ENCODE measurements at regions not wholly inside any gene's neighbourhood (a gene's known extent, or its start where the extent isn't known, plus 50 kb on each side); places are given as distances from the start of the nearest gene placed in this dataset.
A peak's percentile ranks its signal among the peaks of the same experiment; 100 is the strongest.
"Not testable (repeated sequence)": the region's sequence is repeated elsewhere in the genome, so short reads cannot be mapped to it uniquely, and the experiment has no call there.

DNA sequence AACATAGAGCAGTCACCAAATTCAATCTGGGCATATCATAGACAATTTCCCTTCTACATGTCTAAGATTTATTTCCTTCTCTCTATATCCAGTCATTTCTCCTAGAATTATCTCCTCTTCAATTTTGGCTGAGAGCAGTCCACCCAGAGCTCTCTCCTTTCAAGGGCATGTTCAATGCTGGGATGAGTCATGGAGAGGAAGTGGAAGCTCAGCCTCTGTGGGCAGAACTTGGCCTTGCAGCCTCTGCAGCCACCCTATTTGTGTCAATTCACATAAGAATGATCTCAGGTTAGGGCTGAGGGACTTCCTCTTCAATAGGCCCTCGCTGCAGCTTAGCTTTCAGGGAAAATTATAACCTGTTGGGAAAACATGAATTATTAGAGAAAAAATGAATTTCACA lies 560.8 kb downstream of the POM121L12 start:
- no peak for DNase-seq (ENCODE audit: low spot score)

DNA sequence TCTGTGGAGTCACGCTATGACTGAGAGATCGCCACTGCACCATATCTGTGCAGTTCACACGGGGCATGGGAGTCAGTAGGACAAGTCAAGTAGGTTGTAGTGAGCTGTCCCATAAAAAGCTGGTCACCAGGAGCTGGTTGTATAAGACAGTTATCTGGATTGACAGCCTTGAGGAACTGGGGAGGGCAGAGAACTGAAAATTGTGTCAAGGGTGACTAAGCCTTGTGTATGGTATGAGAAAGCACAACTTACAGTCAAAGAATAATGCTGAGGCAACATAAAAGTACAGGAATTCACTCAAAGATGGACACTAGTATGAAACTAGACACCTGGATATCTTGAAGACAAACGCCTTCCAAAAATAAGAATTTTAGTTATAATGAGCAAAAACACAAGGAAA lies 564.9 kb downstream of the POM121L12 start:
- no peak for DNase-seq (ENCODE audit: low spot score)

DNA sequence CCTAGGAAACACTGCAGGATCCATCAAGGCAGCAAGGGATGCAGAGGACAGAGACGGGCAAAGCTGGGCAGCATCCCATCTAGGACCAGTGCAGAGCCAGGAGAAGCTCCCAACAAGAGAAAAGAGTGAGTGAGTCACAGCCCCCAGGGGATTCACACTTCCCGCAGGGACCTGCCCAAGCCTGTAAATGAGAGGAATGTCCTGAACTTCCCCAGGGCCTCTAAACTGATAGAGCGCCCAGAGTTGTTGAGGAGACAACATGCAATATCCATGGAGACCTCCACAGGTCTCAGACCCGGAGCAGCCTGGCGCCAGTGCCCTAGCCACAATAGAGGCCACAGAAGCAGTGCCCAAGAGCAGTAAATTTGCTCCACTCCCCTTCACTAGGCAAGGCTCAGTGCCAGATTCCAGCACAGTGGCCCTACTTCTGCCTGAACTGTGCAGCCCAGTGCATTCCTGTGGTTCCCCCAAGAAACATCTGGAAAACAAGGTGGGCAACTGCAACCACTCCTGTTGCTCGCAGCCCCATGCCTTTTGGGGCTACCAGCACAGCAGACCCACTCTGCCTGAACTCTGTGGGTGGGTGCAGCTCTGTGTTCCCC lies 567.5 kb downstream of the POM121L12 start:
- no peak for DNase-seq (ENCODE audit: low spot score)

DNA sequence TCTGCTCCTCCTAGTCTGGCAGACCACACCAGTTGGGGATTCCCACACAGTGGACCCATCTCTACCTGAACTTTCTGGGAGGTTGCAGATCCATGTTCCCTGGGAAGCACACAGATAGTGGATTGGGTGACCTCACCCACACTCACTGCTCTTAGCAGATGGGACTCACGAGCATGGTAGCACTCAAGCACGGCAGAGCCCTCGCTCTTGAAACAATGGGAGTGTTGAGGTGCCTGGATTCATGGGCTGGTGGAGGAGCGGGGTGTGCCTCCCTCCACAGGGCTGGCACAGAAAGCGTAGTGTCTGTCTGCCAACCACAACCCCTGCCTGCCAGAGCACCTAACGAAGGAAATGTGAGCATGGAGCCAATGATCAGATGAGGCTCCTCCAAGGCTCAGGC lies 568.0 kb downstream of the POM121L12 start:
- no peak for DNase-seq (ENCODE audit: low spot score)

DNA sequence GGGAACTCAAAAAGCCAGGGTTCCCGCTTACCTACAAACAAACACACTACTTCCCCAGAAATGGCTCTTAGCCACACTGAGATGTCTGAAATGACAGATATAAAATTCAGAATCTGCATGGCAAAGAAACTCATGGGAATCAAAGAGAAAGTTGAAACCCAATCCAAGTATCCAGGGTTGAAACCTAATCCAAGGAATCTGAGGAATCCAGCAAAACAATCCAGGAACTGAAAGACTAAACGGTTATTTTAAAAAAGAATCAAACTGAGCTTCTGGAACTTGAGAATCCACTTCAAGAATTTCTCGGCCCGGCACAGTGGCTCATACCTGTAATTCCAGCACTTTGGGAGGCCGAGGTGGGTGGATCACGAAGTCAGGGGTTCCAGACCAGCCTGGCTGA lies 568.8 kb downstream of the POM121L12 start:
- no peak for DNase-seq (ENCODE audit: low spot score)

DNA sequence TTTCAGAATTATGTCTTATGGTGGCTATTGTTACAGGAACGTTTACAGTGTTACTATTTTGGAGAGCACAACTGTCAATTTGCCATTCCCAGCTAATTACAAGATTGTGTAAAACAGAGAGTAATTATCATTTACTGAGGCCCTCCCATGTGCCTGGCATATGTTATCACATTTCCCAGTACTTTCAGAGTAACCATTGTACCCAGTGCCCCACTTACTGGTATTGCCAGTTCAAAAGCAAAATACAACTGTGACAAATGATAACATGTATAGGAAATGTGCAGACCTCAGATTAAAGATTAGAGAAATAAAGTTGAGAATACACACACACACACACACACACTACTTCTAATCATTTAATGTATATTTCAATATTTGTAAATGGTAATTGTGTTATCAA lies 572.5 kb downstream of the POM121L12 start:
- DNase-seq (ENCODE audit: low spot score) = no peak

DNA sequence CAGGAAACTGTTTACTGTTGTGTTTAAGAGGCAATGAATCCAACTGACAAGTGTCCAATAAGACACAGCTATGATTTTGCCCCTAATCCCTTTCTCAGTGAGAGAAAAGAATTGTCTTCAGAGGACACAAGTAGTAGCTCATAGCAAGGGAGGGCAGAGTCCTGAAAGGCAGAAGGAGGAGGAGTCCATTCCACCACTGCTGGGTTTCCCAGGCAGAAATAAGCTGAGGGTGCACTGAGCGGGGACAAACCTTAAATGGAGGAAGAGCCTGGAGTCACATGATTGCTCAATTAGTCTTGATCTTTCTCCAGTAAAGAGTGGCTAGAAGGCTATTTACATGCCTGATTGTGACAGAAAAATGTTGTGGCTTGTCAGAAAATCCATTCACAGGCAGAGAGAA lies 573.8 kb downstream of the POM121L12 start:
- no peak for DNase-seq (ENCODE audit: low spot score)

DNA sequence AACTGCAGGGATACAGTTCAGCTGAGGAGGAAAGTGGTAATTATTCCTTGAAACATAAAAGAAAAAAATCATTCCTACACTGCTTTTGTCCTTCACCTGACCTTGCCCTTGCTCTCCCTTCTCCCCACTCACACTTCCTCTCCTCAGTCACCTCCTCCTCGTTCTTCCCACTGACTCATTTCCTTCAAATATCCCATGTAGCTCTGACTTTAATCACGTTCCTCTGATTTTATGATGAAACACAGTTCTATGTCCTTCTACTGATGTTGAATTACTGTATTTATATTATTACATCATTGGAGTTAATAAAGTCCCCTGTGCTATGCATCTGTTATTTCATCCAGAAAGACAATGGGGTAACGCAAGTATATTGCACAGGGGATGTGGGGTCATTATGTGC lies 575.6 kb downstream of the POM121L12 start:
- no peak for DNase-seq (ENCODE audit: low spot score)

DNA sequence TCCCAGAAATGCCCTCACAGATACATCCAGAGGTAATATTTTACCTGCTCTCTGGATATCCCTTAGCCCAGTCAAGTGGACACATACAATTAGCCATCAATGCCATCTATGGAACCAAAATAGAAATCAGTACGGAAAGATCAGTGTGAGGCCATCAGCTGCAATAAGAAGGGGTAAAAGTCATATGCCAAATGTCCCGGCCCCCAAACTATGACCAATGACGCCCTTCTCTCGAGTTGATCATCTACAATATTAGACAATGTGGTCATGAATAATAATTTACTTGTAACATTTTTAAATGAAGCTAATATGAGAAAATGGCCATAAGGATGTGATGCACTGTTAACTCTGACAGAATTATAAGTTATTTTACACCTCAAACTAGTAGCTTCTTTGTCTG lies 588.9 kb downstream of the POM121L12 start:
- DNase-seq (ENCODE audit: low spot score) = no peak

DNA sequence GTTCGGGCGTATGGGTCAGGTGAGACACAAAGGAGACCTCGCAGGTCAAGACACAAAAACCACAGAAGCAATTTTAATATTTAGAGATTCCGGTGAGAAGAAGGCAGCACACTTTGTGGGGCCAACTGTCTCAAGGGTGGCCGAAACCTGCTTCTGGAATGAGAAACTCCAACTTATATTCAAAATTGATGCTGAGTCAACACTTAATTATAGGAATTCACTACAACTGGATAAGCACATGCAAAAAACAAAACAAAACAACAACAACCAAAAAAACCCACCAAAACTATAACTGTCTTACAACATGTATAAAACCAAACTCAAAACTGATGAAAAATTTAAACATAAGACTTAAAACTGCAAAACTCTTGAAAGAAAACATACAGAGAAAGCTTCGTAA lies 593.3 kb downstream of the POM121L12 start:
- no peak for DNase-seq (ENCODE audit: low spot score)

DNA sequence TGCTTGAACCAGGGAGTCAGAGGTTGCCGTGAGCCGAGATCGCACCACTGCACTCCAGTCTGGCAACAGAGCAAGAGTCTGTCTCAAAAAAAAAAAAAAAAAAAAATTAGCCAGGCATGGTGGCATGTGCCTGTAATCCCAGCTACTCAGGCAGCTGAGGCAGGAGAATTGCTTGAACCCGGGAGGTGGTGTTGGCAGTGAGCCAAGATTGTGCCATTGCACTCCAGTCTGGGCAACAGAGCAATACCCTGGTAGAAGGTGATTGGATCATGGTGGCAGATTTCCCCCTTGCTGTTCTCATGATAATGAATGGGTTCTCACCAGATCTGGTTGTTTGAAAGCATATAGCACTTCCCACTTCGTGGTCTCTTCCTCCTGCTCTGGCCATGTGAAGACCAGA lies 599.8 kb downstream of the POM121L12 start:
- not testable (repeated sequence) for DNase-seq (ENCODE audit: low spot score)

DNA sequence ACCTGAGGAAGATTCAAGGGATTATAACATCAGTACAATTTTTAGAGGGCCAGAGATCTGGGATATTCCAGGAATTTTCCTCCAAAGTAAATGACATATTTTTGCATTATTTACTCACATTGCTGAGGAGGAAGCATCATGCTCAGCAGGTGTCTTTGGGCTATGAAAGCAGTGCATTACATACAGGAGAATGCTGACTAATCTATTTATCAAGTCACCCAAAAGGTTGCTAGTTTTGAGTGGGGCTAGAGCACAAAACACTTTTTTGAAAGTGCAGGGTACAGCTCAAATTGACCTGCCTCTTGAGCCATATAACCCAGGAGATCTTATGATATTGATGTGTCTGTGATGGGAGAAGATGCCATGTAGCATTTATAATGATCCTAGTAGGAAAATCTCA lies 603.1 kb downstream of the POM121L12 start:
- DNase-seq (ENCODE audit: low spot score) = no peak

DNA sequence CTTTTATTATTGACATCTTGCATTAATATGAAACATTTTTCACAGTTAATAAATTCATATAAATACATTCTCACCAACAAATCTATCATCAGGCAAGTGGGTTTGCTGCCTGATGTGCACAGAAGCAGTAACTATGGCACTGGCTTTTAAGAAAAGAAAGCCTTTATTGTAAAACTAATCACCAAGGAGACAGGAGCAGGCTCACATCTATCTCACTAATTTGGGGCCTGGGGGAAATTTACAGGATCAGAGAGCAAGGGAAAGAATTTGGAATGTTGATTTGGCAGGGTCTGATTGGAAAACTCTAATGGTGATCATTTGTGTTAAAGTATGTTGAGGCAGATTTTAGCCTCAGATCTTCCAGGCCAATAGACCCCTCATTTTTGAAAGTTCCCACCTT lies 605.7 kb downstream of the POM121L12 start:
- no peak for DNase-seq (ENCODE audit: low spot score)

DNA sequence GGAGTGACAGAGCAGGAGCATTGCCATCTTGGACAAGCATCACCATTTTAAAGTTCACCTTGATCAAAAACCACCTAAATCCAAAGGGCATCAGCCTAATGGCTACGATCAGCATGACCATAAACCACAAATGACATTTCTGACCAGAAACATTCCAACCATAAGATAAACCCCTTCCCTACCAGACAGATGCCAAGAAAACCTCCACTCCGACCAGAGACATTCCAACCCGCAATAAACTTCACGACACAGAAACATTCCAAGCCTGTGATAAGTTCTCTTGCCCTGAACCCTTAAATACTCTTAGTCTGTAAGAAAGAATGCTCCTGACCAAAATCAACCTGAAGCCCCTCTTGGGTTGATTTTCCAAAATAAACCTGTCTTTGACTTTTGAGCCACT lies 606.9 kb downstream of the POM121L12 start:
- no peak for DNase-seq (ENCODE audit: low spot score)

DNA sequence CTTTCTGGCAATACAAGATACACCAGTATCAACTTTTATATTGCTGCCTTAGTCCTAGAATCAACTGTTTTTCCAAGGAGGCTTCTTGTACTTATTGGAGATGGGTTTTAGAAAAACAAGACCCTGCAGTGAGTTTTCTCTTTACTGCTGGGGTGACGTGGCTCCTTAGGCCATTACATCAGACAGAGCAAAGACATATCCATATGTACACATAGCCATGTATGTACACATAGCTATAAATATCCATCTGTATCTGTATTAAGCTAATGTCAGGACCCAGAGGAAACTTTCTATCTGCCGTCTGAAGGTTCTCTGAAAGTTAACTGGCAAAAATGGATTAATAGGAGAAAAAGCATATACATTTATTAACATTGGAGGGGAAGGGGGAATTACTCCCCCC lies 607.4 kb downstream of the POM121L12 start:
- no peak for DNase-seq (ENCODE audit: low spot score)

DNA sequence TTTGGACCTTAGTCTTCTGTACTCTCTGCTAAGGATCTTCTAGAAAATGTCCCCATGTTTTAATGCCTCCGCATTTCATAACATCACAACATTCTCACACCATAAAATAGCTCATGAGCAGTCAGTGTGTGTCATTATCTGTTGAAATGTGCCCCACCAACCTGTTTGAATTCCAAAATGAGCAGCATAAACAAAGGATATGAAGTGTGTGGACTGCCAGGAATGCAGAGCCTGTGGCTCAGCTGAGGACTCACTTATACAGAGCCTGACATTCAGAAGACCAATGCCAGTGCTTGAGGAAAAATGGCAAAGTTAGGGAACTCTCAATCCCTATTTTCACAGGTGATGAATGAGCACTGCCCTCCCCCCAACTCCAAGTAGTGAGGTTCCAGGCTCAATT lies 621.4 kb downstream of the POM121L12 start:
- no peak for DNase-seq (ENCODE audit: low spot score)

DNA sequence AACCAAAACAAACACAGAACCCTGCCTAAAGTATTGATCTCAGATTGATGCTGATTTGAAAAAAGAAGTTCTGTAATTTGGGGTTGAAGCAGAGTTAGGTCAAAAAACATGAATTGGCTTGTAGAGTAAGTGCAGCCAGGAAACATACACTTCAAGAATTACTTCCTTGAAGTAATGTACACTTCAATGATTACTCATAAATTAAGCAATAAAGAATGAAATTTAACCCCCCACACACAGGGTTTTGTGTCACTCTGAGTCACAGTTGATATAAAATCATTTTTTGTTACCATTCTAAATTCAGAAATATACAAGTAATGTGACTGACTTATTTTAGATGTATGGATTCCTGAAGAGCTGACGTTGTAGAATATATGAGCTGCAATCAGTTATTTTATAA lies 622.2 kb downstream of the POM121L12 start:
- DNase-seq (ENCODE audit: low spot score) = no peak

DNA sequence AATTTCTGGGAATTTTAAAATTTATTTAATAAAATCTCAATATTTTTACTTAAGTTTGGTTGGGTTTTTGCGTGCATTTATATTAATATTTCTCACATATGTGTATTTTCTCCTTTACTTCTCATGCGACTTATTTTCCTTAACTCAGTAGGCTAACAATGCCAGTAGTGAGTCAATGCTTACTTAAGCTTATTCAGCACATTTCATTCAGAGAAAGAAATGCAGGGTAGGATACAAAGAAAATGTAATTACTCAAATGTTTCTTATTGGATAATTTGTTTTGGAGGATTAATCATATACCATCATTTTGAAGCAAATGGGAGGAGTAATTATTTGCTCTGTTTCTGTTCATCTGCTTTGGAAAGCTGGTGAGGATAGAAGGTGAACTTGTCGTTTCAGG lies 623.5 kb downstream of the POM121L12 start:
- DNase-seq (ENCODE audit: low spot score) = no peak

DNA sequence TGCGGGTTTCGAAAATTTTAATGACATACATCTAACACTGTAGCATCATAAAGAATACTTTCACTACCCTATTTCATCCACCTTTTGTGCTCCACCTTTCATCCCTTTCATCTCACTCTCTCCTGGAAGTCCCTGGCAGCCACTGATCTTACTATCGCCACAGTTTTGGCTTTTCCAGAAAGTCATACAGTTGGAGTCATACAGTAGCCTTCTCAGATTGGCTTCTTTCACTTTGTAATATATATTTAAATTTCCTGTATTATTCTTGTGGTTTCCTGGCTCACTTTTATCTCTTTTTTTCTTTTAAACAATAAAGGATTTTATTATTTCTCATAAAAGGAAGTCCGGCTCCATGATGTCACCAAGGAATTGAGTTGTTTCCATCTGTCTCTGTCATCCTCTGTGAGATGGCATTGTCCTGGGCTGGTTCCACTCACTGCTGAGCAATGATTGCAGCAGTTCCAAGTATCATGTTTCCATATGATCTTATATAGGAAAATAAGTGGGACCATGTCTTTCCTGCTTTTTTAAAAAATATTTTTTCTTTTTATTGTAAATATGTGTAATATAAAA lies 626.3 kb downstream of the POM121L12 start:
- DNase-seq (ENCODE audit: low spot score) = no peak

DNA sequence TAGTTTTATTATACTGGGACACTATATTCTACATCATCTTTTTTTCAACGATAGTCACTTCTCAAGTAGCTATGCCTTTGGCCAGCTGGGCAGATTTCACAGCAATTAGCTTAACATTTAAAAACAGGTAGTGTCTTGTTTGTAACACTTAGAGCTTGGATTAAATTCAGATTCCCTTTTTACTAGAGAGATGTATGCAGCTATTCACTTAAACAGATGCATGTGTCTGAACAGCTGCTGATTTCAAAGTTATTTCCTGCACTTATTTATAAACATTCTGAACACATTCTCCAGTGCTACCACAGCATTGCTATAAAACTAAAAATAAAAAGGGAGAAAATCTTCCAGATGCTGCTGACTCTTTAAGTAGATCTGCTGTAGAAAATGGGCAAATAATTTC lies 637.2 kb downstream of the POM121L12 start:
- no peak for DNase-seq (ENCODE audit: low spot score)

DNA sequence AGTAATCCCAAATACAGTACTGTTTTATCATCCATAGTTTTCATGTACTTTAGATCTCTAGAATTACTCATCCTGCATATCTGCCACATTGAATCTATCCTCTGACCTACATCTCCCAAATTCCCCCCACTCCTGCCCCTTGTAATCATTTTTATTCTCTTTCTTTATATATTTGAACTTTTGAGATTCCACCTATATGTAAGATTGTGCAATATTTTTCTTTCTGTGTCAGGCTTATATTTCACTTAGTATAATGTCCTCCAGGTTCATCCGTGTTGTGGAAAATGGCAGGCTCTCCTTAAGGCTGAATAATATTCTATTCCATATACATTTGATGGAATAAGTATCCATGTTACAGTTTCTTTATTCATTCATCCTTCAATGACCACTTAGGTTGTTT lies 640.4 kb downstream of the POM121L12 start:
- no peak for DNase-seq (ENCODE audit: low spot score)

DNA sequence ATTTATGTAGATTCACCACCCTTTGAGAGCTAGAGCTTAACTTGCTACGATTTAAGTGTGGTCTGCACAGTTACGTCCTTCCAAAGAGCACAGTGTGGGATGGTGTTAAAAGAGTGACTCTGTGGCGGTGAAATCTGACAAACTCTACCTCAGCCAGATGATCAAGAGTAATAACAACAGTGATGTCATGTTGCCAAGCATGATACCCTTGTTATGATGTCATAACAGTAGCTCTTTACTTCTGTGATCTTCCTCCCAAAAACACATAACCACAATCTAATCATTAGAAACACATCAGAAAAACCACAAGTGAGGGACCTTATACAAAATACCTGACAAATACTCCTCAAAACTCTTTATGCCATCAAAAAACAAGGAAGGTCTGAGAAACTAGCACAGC lies 649.3 kb downstream of the POM121L12 start:
- no peak for DNase-seq (ENCODE audit: low spot score)

DNA sequence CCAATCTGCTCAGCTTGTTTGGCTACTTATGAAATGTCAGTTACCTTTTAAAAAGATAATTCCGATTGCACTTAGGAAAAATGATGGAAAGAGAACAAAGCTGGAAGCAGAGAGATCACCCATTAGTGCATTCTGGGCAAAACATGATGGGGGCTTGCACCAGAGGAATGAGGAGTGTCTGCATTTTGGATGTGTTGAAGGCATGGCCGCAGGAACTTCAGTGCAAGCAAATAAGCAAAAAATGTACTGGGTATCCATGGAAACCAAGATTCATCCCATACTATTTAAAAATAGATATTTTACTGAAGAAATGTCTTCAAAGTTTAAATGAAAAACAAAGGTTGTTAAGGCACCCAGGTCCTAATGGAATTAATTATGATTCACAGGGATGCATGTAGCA lies 655.0 kb downstream of the POM121L12 start:
- no peak for DNase-seq (ENCODE audit: low spot score)

DNA sequence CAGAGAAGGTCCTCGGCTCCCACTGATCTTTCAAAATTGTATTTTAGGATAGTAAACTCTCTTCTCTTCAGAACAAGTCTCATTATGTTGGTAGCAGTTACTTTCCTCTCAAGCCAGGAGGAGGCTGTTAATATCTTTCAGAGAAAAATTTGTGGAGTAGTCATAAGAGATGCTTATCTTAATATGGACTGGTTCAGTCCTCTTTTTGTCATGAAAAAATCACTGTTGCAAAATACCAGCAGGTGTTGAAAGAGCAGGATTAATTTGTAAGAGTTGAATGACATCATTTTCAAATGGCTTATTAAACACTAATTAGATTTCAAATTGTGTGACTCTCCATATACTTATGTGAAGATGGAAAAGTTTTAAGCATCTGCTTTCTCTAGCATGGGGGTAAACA lies 662.5 kb downstream of the POM121L12 start:
- DNase-seq (ENCODE audit: low spot score) = peak; percentile 23

Data from SK-N-DZ (cell line).